ENCODE measurements at regions not wholly inside any gene's neighbourhood (a gene's known extent, or its start where the extent isn't known, plus 50 kb on each side); places are given as distances from the start of the nearest gene placed in this dataset.

DNA sequence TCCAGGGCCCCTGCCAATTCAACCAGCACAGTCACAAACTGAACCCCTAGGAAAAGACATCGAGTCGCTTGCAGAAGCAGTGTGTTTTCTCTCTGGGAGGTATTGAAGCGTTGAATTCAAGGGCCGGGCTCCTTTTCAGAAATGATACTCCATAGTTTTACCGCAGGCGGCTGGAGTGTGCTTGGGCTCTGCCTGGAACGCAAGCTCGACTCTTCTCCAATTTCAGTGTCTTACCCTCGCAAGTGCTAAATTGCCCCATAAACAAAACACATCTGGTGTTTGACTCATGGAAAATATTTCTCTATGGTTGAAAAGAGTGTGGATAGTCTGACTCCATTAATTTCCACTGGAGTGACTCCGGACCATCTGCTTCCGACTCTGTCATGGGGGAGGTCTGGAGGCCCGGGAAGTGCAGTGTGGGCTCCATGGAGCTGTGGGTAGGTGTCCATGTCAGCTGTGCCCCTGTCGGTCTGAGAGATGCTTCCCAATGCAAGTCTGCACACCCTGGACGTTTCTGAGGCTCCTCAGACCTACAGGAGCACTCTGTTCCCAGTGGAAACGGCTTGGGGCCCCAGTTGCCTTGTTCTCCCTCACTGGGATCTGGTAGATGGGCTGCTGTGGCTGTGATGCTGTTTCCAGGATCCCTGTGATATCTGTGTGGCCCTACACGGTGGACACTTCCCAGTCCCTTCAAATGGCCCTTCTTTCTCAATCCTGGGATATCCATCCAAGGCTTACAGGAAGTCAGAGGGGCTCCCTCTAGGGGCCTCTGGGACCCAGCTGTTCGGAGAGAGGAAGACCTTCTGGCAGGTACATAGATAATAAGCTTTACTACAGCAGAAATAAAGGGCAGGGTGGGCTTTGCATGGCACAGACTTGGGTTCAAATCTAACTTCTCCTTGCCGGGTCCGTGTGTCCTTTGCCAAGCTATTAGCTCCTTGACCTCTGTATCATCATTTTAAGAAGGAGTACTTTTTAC lies 119.8 kb upstream of the CDH13 start:
- TF ChIP-seq ELF1 (IDR thresholded peaks at IDR 0.05) (no peak), CTCF (IDR thresholded peaks at IDR 0.05) (no peak), EZH2phosphoT487 (IDR thresholded peaks at IDR 0.05; ENCODE audit: borderline replicate concordance, low read depth) (no peak), POLR2AphosphoS5 (IDR thresholded peaks at IDR 0.05; ENCODE audit: low read depth, low read length) (no peak), NRF1 (IDR thresholded peaks at IDR 0.05; ENCODE audit: low read depth, low read length) (no peak), REST (IDR thresholded peaks at IDR 0.05; ENCODE audit: low read depth, low read length) (no peak)

All from SK-N-SH (cell line).